Peyer's patch (tissue), 4 donors: ENCODE measurements at regions not wholly inside any gene's neighbourhood (a gene's known extent, or its start where the extent isn't known, plus 50 kb on each side); places are given as distances from the start of the nearest gene placed in this dataset.

Experiments used
- DNase-seq, 3 donors: peaks; one replicate each; pipeline ENCODE4 v3.0.0-alpha.2; 2017 to 2019
- H3K27ac ChIP-seq, 4 donors: fragments of 200-600 bp; sonication (generic); one replicate each; pipeline ENCODE4 v1.5.1; 2016 to 2019
- H3K27me3 ChIP-seq, 2 donors: fragments of 200-600 bp; sonication (generic); one replicate each; pipeline ENCODE4 v1.5.1; 2019
- H3K36me3 ChIP-seq, 3 donors: fragments of 200-600 bp; sonication (generic); one replicate each; pipeline ENCODE4 v1.5.1; 2016 to 2019
- H3K4me1 ChIP-seq, 4 donors: fragments of 200-600 bp; sonication (generic); one replicate each; pipeline ENCODE4 v1.5.1; 2016 to 2019
- H3K4me3 ChIP-seq, 4 donors: fragments of 200-600 bp; sonication (generic); 1 replicate in 3 of 4; 2 replicates in 1 of 4; pipeline ENCODE4 v1.5.1; 2016 to 2019; ENCODE audit warnings: mild to moderate bottlenecking in 1 of 4
- H3K9me3 ChIP-seq, 4 donors: fragments of 200-600 bp; sonication (generic); one replicate each; pipeline ENCODE4 v1.5.1; 2016 to 2019; ENCODE audit warnings: mild to moderate bottlenecking in 1 of 4
- POLR2A ChIP-seq, 2 donors: fragments of 450-650 bp; IDR thresholded peaks; one replicate each; pipeline ENCODE4 v1.5.1; 2017; ENCODE audit warnings: antibody characterized with exemption in 2 of 2, mild to moderate bottlenecking in 2 of 2, moderate library complexity in 2 of 2
- TF ChIP-seq, protein P1 (sequence below), 6 experiments: fragments of 450-650 bp in 4 of 6; fragments of 200-600 bp in 2 of 6; sonication (generic) in 1 of 6; IDR thresholded peaks; one replicate each; pipeline ENCODE4 v1.5.1; 2017 to 2019; ENCODE audit warnings: antibody characterized with exemption in 6 of 6, mild to moderate bottlenecking in 3 of 6, moderate library complexity in 1 of 6

DNA sequence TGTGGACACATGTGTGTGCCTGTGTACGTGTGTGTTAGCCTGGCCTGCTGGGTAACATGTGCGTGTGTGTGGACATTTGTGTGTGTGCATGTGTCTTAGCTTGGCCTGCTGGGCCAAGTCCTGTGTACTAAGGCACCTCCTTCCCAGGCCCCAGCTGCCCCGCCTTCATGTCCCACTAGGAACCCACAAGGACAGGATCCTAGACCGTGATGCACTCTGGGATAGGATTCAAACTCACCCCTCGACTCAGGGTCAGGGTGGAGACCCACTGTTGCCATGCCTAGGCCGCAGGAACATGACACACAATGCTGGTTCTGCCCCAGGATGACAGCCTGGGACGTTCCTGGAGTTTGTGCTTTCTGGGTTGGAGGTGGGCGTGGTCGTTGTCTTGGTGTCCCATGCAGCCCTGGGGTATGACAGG, 89.9 kb upstream of the TMPRSS2 start:
- Histone ChIP-seq H3K27ac (no peak overlapping the region), H3K36me3 (no peaks in the 10 kb centered on the region), H3K27me3 (no peaks in the 10 kb centered on the region), H3K4me1 (peaks cover 0 to 19% (median 3%) of the 10 kb centered on the region in 4 donors), H3K4me3 (no peak overlapping the region), H3K9me3 (no peaks in the 10 kb centered on the region)
- TF ChIP-seq POLR2A (IDR thresholded peaks at IDR 0.05), result no peak
- TF ChIP-seq, protein P1, sequence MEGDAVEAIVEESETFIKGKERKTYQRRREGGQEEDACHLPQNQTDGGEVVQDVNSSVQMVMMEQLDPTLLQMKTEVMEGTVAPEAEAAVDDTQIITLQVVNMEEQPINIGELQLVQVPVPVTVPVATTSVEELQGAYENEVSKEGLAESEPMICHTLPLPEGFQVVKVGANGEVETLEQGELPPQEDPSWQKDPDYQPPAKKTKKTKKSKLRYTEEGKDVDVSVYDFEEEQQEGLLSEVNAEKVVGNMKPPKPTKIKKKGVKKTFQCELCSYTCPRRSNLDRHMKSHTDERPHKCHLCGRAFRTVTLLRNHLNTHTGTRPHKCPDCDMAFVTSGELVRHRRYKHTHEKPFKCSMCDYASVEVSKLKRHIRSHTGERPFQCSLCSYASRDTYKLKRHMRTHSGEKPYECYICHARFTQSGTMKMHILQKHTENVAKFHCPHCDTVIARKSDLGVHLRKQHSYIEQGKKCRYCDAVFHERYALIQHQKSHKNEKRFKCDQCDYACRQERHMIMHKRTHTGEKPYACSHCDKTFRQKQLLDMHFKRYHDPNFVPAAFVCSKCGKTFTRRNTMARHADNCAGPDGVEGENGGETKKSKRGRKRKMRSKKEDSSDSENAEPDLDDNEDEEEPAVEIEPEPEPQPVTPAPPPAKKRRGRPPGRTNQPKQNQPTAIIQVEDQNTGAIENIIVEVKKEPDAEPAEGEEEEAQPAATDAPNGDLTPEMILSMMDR (IDR thresholded peaks at IDR 0.05), result no peak
- DNase-seq, result peak in 2 of 3 donors; percentile 34 to 41

DNA sequence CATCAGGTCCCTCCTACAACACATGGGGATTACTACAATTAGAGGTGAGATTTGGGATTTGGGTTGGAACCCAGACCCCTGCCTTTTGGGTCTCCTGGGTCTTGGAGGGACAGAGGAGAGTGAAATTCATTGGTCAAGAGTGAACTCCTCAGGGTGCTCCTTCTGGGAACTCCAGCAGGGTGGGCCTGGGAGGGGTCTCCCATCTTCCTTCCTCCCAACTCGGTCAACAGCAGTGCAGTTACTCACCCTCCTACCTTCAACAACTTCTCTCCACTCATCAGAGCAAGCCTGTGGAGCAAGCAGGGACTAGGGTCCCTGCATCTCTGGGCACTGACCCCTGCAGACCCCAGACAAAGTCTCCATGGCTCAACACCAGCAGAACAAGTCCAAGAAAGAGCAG, 89.3 kb upstream of the TMPRSS2 start:
- no peak for TF ChIP-seq POLR2A (IDR thresholded peaks at IDR 0.05)
- TF ChIP-seq, protein P1 (IDR thresholded peaks at IDR 0.05), result no peak
- peaks cover 0 to 21% (median 4%) of the 10 kb centered on the region in 4 donors for H3K4me1 ChIP-seq
- no peak overlapping the region for H3K4me3 ChIP-seq
- no peaks in the 10 kb centered on the region for H3K9me3 ChIP-seq
- H3K27ac ChIP-seq, result no peak overlapping the region
- H3K27me3 ChIP-seq, result no peaks in the 10 kb centered on the region
- DNase-seq, result peak in 1 of 3 donors; percentile 5
- H3K36me3 ChIP-seq, result no peaks in the 10 kb centered on the region

DNA sequence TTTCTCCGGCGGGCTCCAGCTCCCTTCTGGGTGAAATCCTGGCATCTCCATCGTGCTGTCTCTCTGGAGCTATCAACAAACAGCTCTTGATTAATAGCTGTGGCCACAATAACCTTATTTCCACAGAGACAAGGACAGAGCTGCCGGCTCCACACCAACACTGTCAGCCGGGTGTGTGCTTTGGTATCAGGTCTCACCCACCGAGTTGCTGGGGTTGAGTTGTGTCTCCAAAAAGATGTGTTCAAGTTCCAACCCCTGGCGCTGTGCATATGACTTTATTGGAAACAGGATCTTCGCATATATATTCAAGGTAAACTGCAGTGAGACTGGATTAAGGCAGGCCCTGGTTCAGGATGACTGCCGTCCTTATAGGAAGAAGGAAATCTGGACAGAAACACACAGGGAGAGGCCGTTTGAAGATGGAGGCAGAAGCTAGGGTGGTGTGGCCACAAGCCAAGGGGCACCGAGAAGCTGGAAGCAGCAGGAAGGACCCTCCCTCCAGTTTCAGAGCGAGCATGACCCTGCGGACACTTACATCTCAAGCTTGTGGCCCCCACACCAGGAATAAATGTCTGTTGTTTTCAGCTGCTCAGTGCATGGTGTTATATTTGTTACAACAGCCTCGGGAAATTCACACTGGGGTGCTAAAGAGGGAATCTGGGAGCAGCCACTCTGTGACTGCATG, 88.4 kb upstream of the TMPRSS2 start:
- Histone ChIP-seq H3K36me3 (no peaks in the 10 kb centered on the region), H3K4me3 (no peak overlapping the region), H3K9me3 (no peaks in the 10 kb centered on the region), H3K4me1 (peaks cover 0 to 15% (median 4%) of the 10 kb centered on the region in 4 donors), H3K27me3 (no peaks in the 10 kb centered on the region), H3K27ac (no peak overlapping the region)
- no peak for TF ChIP-seq POLR2A (IDR thresholded peaks at IDR 0.05)
- TF ChIP-seq, protein P1 (IDR thresholded peaks at IDR 0.05), result no peak
- DNase-seq, result peak in 2 of 3 donors; percentile 31 to 35

DNA sequence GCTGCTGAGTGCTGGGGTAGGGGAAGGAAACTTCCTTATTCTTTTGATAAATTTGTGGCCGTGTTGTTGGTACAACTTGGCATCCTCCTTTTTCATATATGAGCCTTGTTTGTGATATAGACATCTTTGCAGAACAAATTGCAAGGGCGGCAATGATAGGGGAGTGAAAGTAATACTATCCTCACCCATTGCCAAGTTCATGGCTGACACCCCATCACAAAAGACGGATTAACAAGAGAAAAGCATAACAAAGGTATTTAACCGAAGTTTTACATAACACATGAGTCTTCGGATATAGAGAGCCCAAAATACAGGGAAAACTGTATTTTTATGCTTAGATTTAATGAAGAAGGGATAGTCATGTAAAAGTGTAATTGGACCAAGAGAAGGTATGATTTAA, 86.3 kb upstream of the TMPRSS2 start:
- no peaks in the 10 kb centered on the region for H3K9me3 ChIP-seq
- H3K36me3 ChIP-seq, result no peaks in the 10 kb centered on the region
- H3K27ac ChIP-seq, result peak overlapping the region in 3 of 4 donors; percentile 31 to 86 (median 74)
- H3K27me3 ChIP-seq, result no peaks in the 10 kb centered on the region
- H3K4me3 ChIP-seq, result no peak overlapping the region
- no peak for TF ChIP-seq POLR2A (IDR thresholded peaks at IDR 0.05)
- TF ChIP-seq, protein P1 (IDR thresholded peaks at IDR 0.05), result no peak
- DNase-seq, result no peak
- peaks cover 0 to 15% (median 4%) of the 10 kb centered on the region in 4 donors for H3K4me1 ChIP-seq

DNA sequence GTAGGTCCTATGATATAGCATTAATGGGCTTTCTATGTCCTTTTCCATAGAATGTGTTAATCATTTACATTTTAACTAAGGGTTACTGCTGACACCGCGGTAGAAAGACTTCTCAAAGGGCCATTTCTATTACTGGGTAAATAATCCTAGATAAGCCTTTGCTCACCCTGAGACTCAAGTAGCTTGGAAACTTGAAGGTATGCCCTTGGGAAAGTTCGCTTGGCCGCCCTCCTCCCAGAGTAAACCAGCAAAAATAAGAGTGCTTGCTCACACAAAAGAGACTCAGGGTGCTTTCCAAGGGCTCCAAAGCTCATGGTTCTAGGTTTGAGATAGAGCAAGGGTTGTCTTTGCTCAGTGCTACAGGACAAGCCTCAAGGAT, 85.8 kb upstream of the TMPRSS2 start:
- DNase-seq, result peak in 1 of 3 donors; percentile 62
- Histone ChIP-seq H3K36me3 (no peaks in the 10 kb centered on the region), H3K4me3 (no peak overlapping the region), H3K27ac (peak overlapping the region in 3 of 4 donors; percentile 31 to 86 (median 74)), H3K9me3 (no peaks in the 10 kb centered on the region), H3K4me1 (peaks cover 0 to 15% (median 4%) of the 10 kb centered on the region in 4 donors), H3K27me3 (no peaks in the 10 kb centered on the region)
- TF ChIP-seq, protein P1 (IDR thresholded peaks at IDR 0.05), result no peak
- no peak for TF ChIP-seq POLR2A (IDR thresholded peaks at IDR 0.05)
